Skeletal muscle satellite cell (primary cell): ENCODE measurements at regions not wholly inside any gene's neighbourhood (a gene's known extent, or its start where the extent isn't known, plus 50 kb on each side); places are given as distances from the start of the nearest gene placed in this dataset.

Experiments used
- H3K27me3 ChIP-seq: 2 replicates; pipeline ENCODE4 v1.7.0; 2013; ENCODE audit warnings: low read length; ENCODE audit not compliant: control insufficient read depth, insufficient read depth
- H3K36me3 ChIP-seq: 2 replicates; pipeline ENCODE4 v1.7.0; 2013; ENCODE audit warnings: mild to moderate bottlenecking, control low read depth, low read length; ENCODE audit not compliant: insufficient read depth
- H3K4me1 ChIP-seq: 2 replicates; pipeline ENCODE4 v1.7.0; 2013; ENCODE audit warnings: low read length; ENCODE audit not compliant: control insufficient read depth, insufficient read depth
- H3K4me2 ChIP-seq: 2 replicates; pipeline ENCODE4 v1.7.0; 2013; ENCODE audit warnings: mild to moderate bottlenecking, low read length
- H3K4me3 ChIP-seq: 2 replicates; pipeline ENCODE4 v1.7.0; 2013; ENCODE audit warnings: low read length
- H3K9ac ChIP-seq: 2 replicates; pipeline ENCODE4 v1.7.0; 2013; ENCODE audit warnings: mild to moderate bottlenecking, low read depth, low read length, moderate library complexity
- H3K9me3 ChIP-seq: replicated peaks from 2 replicates; pipeline ENCODE4 v1.7.0; 2013; ENCODE audit warnings: mild to moderate bottlenecking, control low read depth, low read length

DNA sequence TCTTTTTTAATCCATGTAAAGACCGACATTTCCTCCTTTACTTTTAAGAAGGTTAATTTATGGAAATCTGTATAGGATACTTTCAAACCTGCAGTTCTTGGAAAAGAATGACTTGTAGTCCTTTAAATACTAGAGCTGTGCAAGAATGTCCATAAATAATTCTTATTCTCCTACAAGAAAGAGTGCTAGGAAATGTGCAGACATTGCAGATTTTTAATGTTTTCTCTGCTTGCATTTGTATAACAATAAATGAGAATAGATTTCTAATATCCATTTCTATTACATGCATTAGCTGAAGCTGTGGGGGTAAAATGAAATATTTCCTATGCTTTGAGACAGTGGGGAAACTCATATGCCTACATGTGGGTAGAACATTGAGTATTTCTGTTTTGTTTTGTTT, 607.2 kb upstream of the NOVA1 start:
- H3K36me3 ChIP-seq, result no peaks in the 10 kb centered on the region
- H3K9ac ChIP-seq, result no peak overlapping the region
- H3K27me3 ChIP-seq, result no peaks in the 10 kb centered on the region
- H3K9me3 ChIP-seq, result no peaks in the 10 kb centered on the region
- H3K4me2 ChIP-seq, result no peak overlapping the region
- no peak overlapping the region for H3K4me3 ChIP-seq
- no peaks in the 10 kb centered on the region for H3K4me1 ChIP-seq

DNA sequence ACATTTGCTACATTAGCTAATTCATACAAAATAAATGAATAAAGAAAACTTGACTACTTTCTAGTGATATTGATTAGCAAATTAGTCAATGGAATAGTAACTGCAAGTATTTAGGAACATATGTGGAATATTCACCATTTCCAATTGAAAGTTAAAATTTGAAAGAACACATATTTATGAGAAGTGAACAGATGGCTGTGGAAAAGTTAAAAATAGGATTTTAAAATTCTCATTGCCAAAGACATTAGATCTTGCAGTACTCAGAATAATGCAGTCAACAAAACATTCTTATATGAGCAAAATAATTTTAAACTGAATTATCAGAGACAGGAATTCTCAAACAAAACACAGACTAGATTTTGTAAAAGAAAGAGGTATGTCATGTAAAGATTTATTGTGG, 613.9 kb upstream of the NOVA1 start:
- no peaks in the 10 kb centered on the region for H3K4me1 ChIP-seq
- H3K36me3 ChIP-seq, result no peaks in the 10 kb centered on the region
- no peak overlapping the region for H3K4me2 ChIP-seq
- no peaks in the 10 kb centered on the region for H3K27me3 ChIP-seq
- no peak overlapping the region for H3K4me3 ChIP-seq
- no peaks in the 10 kb centered on the region for H3K9me3 ChIP-seq
- no peak overlapping the region for H3K9ac ChIP-seq

DNA sequence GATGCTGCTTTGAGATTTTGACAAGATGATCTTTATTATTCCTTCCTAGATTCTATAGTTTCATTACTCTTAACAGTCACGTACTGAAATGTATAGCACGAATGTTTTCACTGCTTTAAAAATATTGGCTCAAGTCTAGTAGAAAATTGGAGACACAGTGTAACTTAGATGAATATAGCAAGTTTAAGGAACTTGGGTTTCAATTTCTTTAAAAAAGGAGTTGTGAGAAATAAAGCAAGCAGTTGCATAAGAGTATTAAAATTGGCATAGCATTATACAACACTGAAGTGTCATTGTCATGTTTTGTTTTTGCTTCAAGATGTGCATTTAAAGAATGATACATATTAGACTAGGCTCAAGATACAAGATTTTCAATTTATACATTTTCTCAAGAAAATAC, 624.8 kb upstream of the NOVA1 start:
- Histone ChIP-seq H3K9ac (no peak overlapping the region), H3K9me3 (no peaks in the 10 kb centered on the region), H3K4me1 (no peaks in the 10 kb centered on the region), H3K27me3 (no peaks in the 10 kb centered on the region), H3K4me2 (no peak overlapping the region), H3K36me3 (no peaks in the 10 kb centered on the region), H3K4me3 (no peak overlapping the region)

DNA sequence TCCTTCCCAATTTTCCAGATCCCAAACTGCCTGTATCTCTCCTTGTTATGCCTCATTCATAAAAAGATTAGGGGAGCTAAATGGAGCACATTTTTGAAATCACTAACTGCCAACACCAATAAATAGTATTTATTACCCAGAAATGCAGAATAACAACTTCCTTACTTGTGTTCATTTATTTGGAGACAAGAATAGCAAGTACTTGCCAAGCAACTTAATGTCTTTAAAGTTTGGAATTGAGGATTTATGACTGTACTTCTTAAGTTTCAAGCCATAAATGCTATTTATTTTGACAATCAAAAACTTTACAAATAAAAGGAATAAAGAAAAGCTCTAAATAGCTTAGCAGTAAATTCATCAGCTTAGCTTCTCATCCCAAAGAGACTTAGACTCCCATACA, 626.1 kb upstream of the NOVA1 start:
- H3K27me3 ChIP-seq, result no peaks in the 10 kb centered on the region
- H3K4me1 ChIP-seq, result no peaks in the 10 kb centered on the region
- H3K9me3 ChIP-seq, result no peaks in the 10 kb centered on the region
- H3K4me3 ChIP-seq, result no peak overlapping the region
- H3K4me2 ChIP-seq, result no peak overlapping the region
- no peaks in the 10 kb centered on the region for H3K36me3 ChIP-seq
- no peak overlapping the region for H3K9ac ChIP-seq

DNA sequence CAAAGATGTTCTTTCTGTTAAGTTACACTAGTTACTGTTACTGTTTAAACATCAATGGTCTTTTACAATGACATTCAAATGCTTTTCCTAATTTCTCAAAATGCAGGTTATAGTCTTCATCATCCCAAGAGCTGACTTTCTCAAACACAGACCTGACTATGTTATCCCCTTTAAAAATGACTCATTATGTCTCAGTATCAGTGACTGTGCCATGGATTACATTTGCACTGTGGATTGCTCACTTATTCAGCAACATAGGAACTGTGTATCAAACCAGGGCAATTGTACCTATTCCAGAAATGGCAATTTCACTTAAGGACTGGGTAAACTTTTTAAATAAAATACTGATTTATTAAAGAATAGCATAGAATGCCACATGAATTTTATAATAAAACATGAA, 630.2 kb upstream of the NOVA1 start:
- Histone ChIP-seq H3K4me3 (no peak overlapping the region), H3K9me3 (no peaks in the 10 kb centered on the region), H3K4me2 (no peak overlapping the region), H3K4me1 (no peaks in the 10 kb centered on the region), H3K27me3 (no peaks in the 10 kb centered on the region), H3K9ac (no peak overlapping the region), H3K36me3 (no peaks in the 10 kb centered on the region)

DNA sequence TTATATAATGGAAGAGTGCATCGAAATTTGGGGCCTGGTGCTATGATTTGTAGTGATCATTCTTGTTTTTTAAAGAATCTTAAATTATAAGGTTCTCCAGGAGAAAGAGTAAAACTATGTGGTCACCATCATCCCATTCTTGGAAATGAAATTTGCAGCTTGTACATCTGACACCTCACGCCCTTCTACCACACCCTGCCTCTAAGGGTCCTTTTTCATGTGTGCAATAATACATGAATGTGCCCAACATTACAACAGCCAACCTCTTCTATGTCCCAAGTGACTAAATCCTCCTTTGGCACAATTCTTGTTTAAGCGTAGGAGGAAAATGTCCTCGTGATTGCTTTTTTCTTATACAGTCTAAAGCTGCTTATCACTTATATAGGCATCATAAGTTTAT, 636.5 kb upstream of the NOVA1 start:
- H3K27me3 ChIP-seq, result no peaks in the 10 kb centered on the region
- no peaks in the 10 kb centered on the region for H3K4me1 ChIP-seq
- H3K9me3 ChIP-seq, result no peaks in the 10 kb centered on the region
- H3K4me2 ChIP-seq, result no peak overlapping the region
- H3K36me3 ChIP-seq, result no peaks in the 10 kb centered on the region
- no peak overlapping the region for H3K9ac ChIP-seq
- no peak overlapping the region for H3K4me3 ChIP-seq

DNA sequence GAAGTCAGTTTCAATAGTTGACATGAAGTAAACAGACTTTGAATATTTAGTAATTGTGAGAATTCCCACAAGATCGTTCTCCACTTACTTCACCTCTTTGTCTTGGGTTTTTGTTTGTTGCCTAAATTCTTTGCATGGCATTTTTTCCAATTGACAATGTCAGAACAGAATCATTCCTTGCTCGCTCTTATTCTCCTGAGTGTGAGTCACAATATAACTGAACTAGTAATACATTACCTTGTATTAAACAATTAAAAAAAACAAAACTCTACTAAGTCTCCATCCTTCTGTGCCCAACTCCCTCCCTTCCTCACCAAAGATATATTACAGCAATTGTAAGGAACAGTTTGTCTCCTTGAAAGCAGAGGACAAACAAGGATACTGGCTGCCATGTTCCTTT, 638.8 kb upstream of the NOVA1 start:
- H3K4me2 ChIP-seq, result no peak overlapping the region
- H3K4me1 ChIP-seq, result no peaks in the 10 kb centered on the region
- no peak overlapping the region for H3K4me3 ChIP-seq
- H3K27me3 ChIP-seq, result no peaks in the 10 kb centered on the region
- H3K9ac ChIP-seq, result no peak overlapping the region
- H3K36me3 ChIP-seq, result no peaks in the 10 kb centered on the region
- no peaks in the 10 kb centered on the region for H3K9me3 ChIP-seq

DNA sequence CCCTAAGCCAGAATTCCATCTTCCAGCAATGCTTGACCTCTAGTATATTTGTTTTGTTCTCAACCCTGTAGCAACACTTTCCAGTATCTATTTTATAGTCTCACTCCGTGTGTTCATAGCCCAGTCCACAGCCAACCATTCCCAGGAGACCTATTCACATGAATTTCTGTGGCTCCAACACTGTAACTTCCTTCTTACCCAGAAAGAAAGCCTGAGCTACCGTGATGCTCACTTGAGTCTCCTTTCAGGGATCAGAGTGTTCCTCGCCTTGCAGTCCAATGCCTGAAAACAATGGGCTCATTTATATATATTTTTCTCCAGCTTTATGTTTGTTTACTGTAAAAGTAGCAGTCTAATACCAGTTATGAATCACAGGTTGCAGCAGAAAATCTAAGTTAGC, 645.0 kb upstream of the NOVA1 start:
- no peaks in the 10 kb centered on the region for H3K4me1 ChIP-seq
- no peaks in the 10 kb centered on the region for H3K36me3 ChIP-seq
- no peak overlapping the region for H3K4me2 ChIP-seq
- H3K9ac ChIP-seq, result no peak overlapping the region
- no peak overlapping the region for H3K4me3 ChIP-seq
- H3K27me3 ChIP-seq, result no peaks in the 10 kb centered on the region
- peaks cover 3% of the 10 kb centered on the region for H3K9me3 ChIP-seq

DNA sequence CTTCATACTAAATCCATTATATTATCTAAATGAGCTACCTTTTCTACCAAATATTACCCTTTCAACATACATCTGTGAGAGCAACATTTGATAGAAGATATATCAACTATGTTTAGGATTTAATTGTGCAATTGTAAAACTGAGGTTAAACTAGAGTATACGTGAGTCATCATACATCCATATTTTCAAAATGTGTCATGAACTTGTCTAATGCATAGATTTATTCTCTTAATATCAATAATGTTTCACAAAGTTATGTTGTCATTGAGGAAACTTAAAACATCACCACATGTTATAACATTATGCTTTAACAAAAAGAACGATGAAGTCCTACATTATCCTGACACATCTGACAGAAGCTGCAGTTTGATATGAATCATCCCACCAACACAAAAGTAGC, 645.5 kb upstream of the NOVA1 start:
- peaks cover 3% of the 10 kb centered on the region for H3K9me3 ChIP-seq
- no peaks in the 10 kb centered on the region for H3K4me1 ChIP-seq
- H3K4me2 ChIP-seq, result no peak overlapping the region
- no peaks in the 10 kb centered on the region for H3K27me3 ChIP-seq
- H3K36me3 ChIP-seq, result no peaks in the 10 kb centered on the region
- H3K4me3 ChIP-seq, result no peak overlapping the region
- no peak overlapping the region for H3K9ac ChIP-seq

DNA sequence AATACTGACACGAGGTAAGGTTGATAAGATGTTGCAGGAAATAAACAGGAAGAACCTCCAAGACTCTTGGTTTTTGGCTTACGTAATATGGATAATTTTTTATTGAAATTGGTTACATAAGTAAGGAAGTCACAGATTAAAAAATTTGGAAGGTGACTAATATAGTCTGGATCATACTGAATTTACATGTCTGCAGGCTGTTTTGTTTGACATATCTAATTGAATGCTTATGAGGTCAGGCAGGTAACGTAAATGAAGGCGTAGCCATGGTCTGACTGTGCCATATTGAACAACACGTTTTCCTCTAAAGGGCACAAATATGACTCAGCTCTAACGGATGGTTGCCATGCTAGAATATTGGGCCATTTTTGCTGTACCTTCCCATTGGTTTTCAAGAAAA, 648.1 kb upstream of the NOVA1 start:
- Histone ChIP-seq H3K4me3 (no peak overlapping the region), H3K9ac (no peak overlapping the region), H3K27me3 (no peaks in the 10 kb centered on the region), H3K9me3 (peaks cover 3% of the 10 kb centered on the region), H3K36me3 (no peaks in the 10 kb centered on the region), H3K4me2 (no peak overlapping the region), H3K4me1 (no peaks in the 10 kb centered on the region)

DNA sequence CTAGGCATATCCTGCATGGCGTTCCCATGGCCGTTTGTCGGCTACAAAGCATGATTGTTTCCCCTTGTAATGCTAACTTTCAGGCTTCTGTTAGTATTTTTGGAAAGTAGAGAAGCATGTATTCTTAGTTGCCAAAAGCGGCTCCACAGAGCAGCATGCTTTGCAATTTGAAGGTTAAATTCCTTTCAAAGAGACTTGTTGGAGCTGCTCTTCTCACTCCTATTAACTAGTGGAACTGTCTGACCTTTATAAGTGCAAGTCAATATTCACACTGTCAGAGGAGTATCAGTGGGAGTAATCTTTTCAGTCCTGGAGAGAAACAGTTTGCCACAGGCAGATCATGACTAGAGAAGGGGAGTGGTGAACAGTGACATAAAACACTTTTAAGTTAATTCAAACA, 656.1 kb upstream of the NOVA1 start:
- H3K27me3 ChIP-seq, result no peaks in the 10 kb centered on the region
- no peak overlapping the region for H3K4me3 ChIP-seq
- H3K36me3 ChIP-seq, result no peaks in the 10 kb centered on the region
- no peak overlapping the region for H3K9ac ChIP-seq
- no peaks in the 10 kb centered on the region for H3K9me3 ChIP-seq
- no peaks in the 10 kb centered on the region for H3K4me1 ChIP-seq
- no peak overlapping the region for H3K4me2 ChIP-seq

DNA sequence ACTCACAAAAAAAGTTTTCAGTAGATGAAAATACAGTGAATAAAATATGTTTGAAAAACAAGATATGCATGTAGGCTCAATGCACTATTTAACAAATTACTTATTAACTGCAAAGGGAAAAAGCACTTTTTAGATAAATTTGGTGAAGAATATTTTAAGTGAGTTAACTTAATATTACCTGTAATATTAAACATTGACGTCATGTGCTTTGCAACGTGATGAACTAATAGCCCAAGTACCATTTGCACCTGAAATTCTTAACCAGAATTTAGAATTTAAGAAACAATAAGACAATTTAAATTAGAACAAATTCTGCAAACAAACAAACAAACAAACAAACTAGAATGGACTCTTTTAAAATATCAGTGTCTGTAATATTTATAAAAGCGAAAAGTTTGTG, 659.0 kb upstream of the NOVA1 start:
- peaks cover 7% of the 10 kb centered on the region for H3K9me3 ChIP-seq
- H3K4me3 ChIP-seq, result no peak overlapping the region
- no peak overlapping the region for H3K4me2 ChIP-seq
- H3K27me3 ChIP-seq, result no peaks in the 10 kb centered on the region
- H3K4me1 ChIP-seq, result no peaks in the 10 kb centered on the region
- H3K36me3 ChIP-seq, result no peaks in the 10 kb centered on the region
- no peak overlapping the region for H3K9ac ChIP-seq

DNA sequence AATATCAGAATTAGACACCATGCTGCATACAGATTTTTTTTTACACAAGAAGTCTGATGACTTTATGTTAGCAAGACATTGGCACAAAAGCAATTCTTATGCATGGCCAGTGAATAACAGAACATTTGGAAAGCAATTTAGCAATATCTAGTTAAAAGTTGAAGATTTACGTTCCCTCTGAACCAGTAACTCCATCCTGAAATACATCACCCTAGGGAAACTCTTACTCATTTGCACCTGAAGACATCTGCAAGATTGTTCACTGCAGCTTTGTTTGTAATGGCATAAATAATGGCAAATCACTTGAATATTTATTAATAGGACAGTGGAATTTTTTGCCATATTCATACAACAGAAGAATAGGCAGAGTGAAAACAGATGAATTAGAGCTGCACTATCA, 670.0 kb upstream of the NOVA1 start:
- no peak overlapping the region for H3K4me3 ChIP-seq
- no peak overlapping the region for H3K4me2 ChIP-seq
- H3K27me3 ChIP-seq, result no peaks in the 10 kb centered on the region
- no peaks in the 10 kb centered on the region for H3K9me3 ChIP-seq
- H3K36me3 ChIP-seq, result no peaks in the 10 kb centered on the region
- H3K4me1 ChIP-seq, result no peaks in the 10 kb centered on the region
- H3K9ac ChIP-seq, result no peak overlapping the region
